ENCODE measurements at regions not wholly inside any gene's neighbourhood (a gene's known extent, or its start where the extent isn't known, plus 50 kb on each side); places are given as distances from the start of the nearest gene placed in this dataset.

GRCh38 chr11:116239247-116239646 lies 533.5 kb downstream of the BUD13 start:
- H3K36me3 ChIP-seq (ENCODE audit: control insufficient read depth in 3 of 3, insufficient read depth in 3 of 3, low read length in 3 of 3) = no peaks in the 10 kb centered on the region
- H3K9me3 ChIP-seq (ENCODE audit: control insufficient read depth in 3 of 3, low read length in 3 of 3) = no peaks in the 10 kb centered on the region
- no peak overlapping the region for H3K9ac ChIP-seq (ENCODE audit: low read depth in 1 of 3, low read length in 3 of 3)
- no peak overlapping the region for H3K4me3 ChIP-seq (ENCODE audit: low read length in 3 of 3)
- no peak overlapping the region for H3K27ac ChIP-seq (ENCODE audit: low read depth, low read length)
- H3K4me1 ChIP-seq (ENCODE audit: control insufficient read depth in 3 of 3, insufficient read depth in 3 of 3, low read length in 3 of 3) = peaks cover 0 to 6% (median under 1%) of the 10 kb centered on the region in 3 donors
- H3K27me3 ChIP-seq (ENCODE audit: control insufficient read depth in 3 of 3, insufficient read depth in 3 of 3, low read length in 3 of 3) = no peaks in the 10 kb centered on the region

- no peaks in the 10 kb centered on the region for H3K27me3 ChIP-seq (ENCODE audit: control insufficient read depth in 3 of 3, insufficient read depth in 3 of 3, low read length in 3 of 3)
- H3K36me3 ChIP-seq (ENCODE audit: control insufficient read depth in 3 of 3, insufficient read depth in 3 of 3, low read length in 3 of 3) = no peaks in the 10 kb centered on the region
- peaks cover 0 to 8% (median 6%) of the 10 kb centered on the region in 3 donors for H3K4me1 ChIP-seq (ENCODE audit: control insufficient read depth in 3 of 3, insufficient read depth in 3 of 3, low read length in 3 of 3)
- no peak overlapping the region for H3K9ac ChIP-seq (ENCODE audit: low read depth in 1 of 3, low read length in 3 of 3)
- H3K27ac ChIP-seq (ENCODE audit: low read depth, low read length) = no peak overlapping the region
- H3K9me3 ChIP-seq (ENCODE audit: control insufficient read depth in 3 of 3, low read length in 3 of 3) = no peaks in the 10 kb centered on the region
- H3K4me3 ChIP-seq (ENCODE audit: low read length in 3 of 3) = no peak overlapping the region
These were observed 537.7 kb downstream of the BUD13 start for GRCh38 chr11:116234989-116235568.

- peaks cover 0 to 8% (median 4%) of the 10 kb centered on the region in 3 donors for H3K4me1 ChIP-seq (ENCODE audit: control insufficient read depth in 3 of 3, insufficient read depth in 3 of 3, low read length in 3 of 3)
- no peak overlapping the region for H3K9ac ChIP-seq (ENCODE audit: low read depth in 1 of 3, low read length in 3 of 3)
- H3K27me3 ChIP-seq (ENCODE audit: control insufficient read depth in 3 of 3, insufficient read depth in 3 of 3, low read length in 3 of 3) = peaks cover 0 to 6% (median 0%) of the 10 kb centered on the region in 3 donors
- no peaks in the 10 kb centered on the region for H3K36me3 ChIP-seq (ENCODE audit: control insufficient read depth in 3 of 3, insufficient read depth in 3 of 3, low read length in 3 of 3)
- no peak overlapping the region for H3K27ac ChIP-seq (ENCODE audit: low read depth, low read length)
- no peak overlapping the region for H3K4me3 ChIP-seq (ENCODE audit: low read length in 3 of 3)
- no peaks in the 10 kb centered on the region for H3K9me3 ChIP-seq (ENCODE audit: control insufficient read depth in 3 of 3, low read length in 3 of 3)
These were observed 539.2 kb downstream of the BUD13 start for GRCh38 chr11:116233561-116233960.

- Histone ChIP-seq H3K27me3 (ENCODE audit: control insufficient read depth in 3 of 3, insufficient read depth in 3 of 3, low read length in 3 of 3) (peaks cover 0 to 7% (median 0%) of the 10 kb centered on the region in 3 donors), H3K27ac (ENCODE audit: low read depth, low read length) (no peak overlapping the region), H3K9ac (ENCODE audit: low read depth in 1 of 3, low read length in 3 of 3) (no peak overlapping the region)
These were observed 540.4 kb downstream of the BUD13 start for GRCh38 chr11:116232364-116232828.

GRCh38 chr11:116231543-116231942 lies 541.2 kb downstream of the BUD13 start:
- Histone ChIP-seq H3K9ac (ENCODE audit: low read depth in 1 of 3, low read length in 3 of 3) (no peak overlapping the region), H3K27me3 (ENCODE audit: control insufficient read depth in 3 of 3, insufficient read depth in 3 of 3, low read length in 3 of 3) (peaks cover 0 to 10% (median 3%) of the 10 kb centered on the region in 3 donors), H3K27ac (ENCODE audit: low read depth, low read length) (no peak overlapping the region), H3K4me1 (ENCODE audit: control insufficient read depth in 3 of 3, insufficient read depth in 3 of 3, low read length in 3 of 3) (peaks cover 0 to 10% (median 0%) of the 10 kb centered on the region in 3 donors), H3K36me3 (ENCODE audit: control insufficient read depth in 3 of 3, insufficient read depth in 3 of 3, low read length in 3 of 3) (no peaks in the 10 kb centered on the region), H3K9me3 (ENCODE audit: control insufficient read depth in 3 of 3, low read length in 3 of 3) (peaks cover 0 to 3% (median 0%) of the 10 kb centered on the region in 3 donors), H3K4me3 (ENCODE audit: low read length in 3 of 3) (no peak overlapping the region)

More at GRCh38 chr11:116232364-116232828, 540.4 kb downstream of the BUD13 start:
- Histone ChIP-seq H3K9me3 (ENCODE audit: control insufficient read depth in 3 of 3, low read length in 3 of 3) (peaks cover 0 to 3% (median 0%) of the 10 kb centered on the region in 3 donors), H3K4me3 (ENCODE audit: low read length in 3 of 3) (no peak overlapping the region), H3K36me3 (ENCODE audit: control insufficient read depth in 3 of 3, insufficient read depth in 3 of 3, low read length in 3 of 3) (no peaks in the 10 kb centered on the region), H3K4me1 (ENCODE audit: control insufficient read depth in 3 of 3, insufficient read depth in 3 of 3, low read length in 3 of 3) (peaks cover 0 to 8% (median 0%) of the 10 kb centered on the region in 3 donors)

GRCh38 chr11:116230438-116230837 lies 542.3 kb downstream of the BUD13 start:
- no peak overlapping the region for H3K27ac ChIP-seq (ENCODE audit: low read depth, low read length)
- no peak overlapping the region for H3K9ac ChIP-seq (ENCODE audit: low read depth in 1 of 3, low read length in 3 of 3)
- peaks cover 0 to 3% (median 0%) of the 10 kb centered on the region in 3 donors for H3K9me3 ChIP-seq (ENCODE audit: control insufficient read depth in 3 of 3, low read length in 3 of 3)
- no peaks in the 10 kb centered on the region for H3K36me3 ChIP-seq (ENCODE audit: control insufficient read depth in 3 of 3, insufficient read depth in 3 of 3, low read length in 3 of 3)
- H3K27me3 ChIP-seq (ENCODE audit: control insufficient read depth in 3 of 3, insufficient read depth in 3 of 3, low read length in 3 of 3) = peaks cover 0 to 12% (median 3%) of the 10 kb centered on the region in 3 donors
- peaks cover 0 to 11% (median 0%) of the 10 kb centered on the region in 3 donors for H3K4me1 ChIP-seq (ENCODE audit: control insufficient read depth in 3 of 3, insufficient read depth in 3 of 3, low read length in 3 of 3)
- no peak overlapping the region for H3K4me3 ChIP-seq (ENCODE audit: low read length in 3 of 3)

- peaks cover 3 to 12% (median 5%) of the 10 kb centered on the region in 3 donors for H3K27me3 ChIP-seq (ENCODE audit: control insufficient read depth in 3 of 3, insufficient read depth in 3 of 3, low read length in 3 of 3)
- H3K4me3 ChIP-seq (ENCODE audit: low read length in 3 of 3) = no peak overlapping the region
- no peak overlapping the region for H3K27ac ChIP-seq (ENCODE audit: low read depth, low read length)
- no peaks in the 10 kb centered on the region for H3K36me3 ChIP-seq (ENCODE audit: control insufficient read depth in 3 of 3, insufficient read depth in 3 of 3, low read length in 3 of 3)
- peaks cover 0 to 11% (median 3%) of the 10 kb centered on the region in 3 donors for H3K4me1 ChIP-seq (ENCODE audit: control insufficient read depth in 3 of 3, insufficient read depth in 3 of 3, low read length in 3 of 3)
- no peak overlapping the region for H3K9ac ChIP-seq (ENCODE audit: low read depth in 1 of 3, low read length in 3 of 3)
- peaks cover 0 to 3% (median 0%) of the 10 kb centered on the region in 3 donors for H3K9me3 ChIP-seq (ENCODE audit: control insufficient read depth in 3 of 3, low read length in 3 of 3)
These were observed 543.4 kb downstream of the BUD13 start for GRCh38 chr11:116229236-116229970.

GRCh38 chr11:116226731-116227130 lies 546.1 kb downstream of the BUD13 start:
- peak overlapping the region; percentile 29 for H3K27ac ChIP-seq (ENCODE audit: low read depth, low read length)
- H3K4me1 ChIP-seq (ENCODE audit: control insufficient read depth in 3 of 3, insufficient read depth in 3 of 3, low read length in 3 of 3) = peaks cover 0 to 3% (median 3%) of the 10 kb centered on the region in 3 donors
- H3K4me3 ChIP-seq (ENCODE audit: low read length in 3 of 3) = no peak overlapping the region
- H3K36me3 ChIP-seq (ENCODE audit: control insufficient read depth in 3 of 3, insufficient read depth in 3 of 3, low read length in 3 of 3) = no peaks in the 10 kb centered on the region
- peaks cover 0 to 3% (median 0%) of the 10 kb centered on the region in 3 donors for H3K9me3 ChIP-seq (ENCODE audit: control insufficient read depth in 3 of 3, low read length in 3 of 3)
- H3K9ac ChIP-seq (ENCODE audit: low read depth in 1 of 3, low read length in 3 of 3) = no peak overlapping the region
- peaks cover 3 to 12% (median 5%) of the 10 kb centered on the region in 3 donors for H3K27me3 ChIP-seq (ENCODE audit: control insufficient read depth in 3 of 3, insufficient read depth in 3 of 3, low read length in 3 of 3)

- H3K27me3 ChIP-seq (ENCODE audit: control insufficient read depth in 3 of 3, insufficient read depth in 3 of 3, low read length in 3 of 3) = peaks cover 3 to 12% (median 5%) of the 10 kb centered on the region in 3 donors
- peaks cover 0 to 3% (median 3%) of the 10 kb centered on the region in 3 donors for H3K4me1 ChIP-seq (ENCODE audit: control insufficient read depth in 3 of 3, insufficient read depth in 3 of 3, low read length in 3 of 3)
- H3K4me3 ChIP-seq (ENCODE audit: low read length in 3 of 3) = no peak overlapping the region
- peaks cover 0 to 3% (median 0%) of the 10 kb centered on the region in 3 donors for H3K9me3 ChIP-seq (ENCODE audit: control insufficient read depth in 3 of 3, low read length in 3 of 3)
- no peaks in the 10 kb centered on the region for H3K36me3 ChIP-seq (ENCODE audit: control insufficient read depth in 3 of 3, insufficient read depth in 3 of 3, low read length in 3 of 3)
- H3K27ac ChIP-seq (ENCODE audit: low read depth, low read length) = peak overlapping the region; percentile 29
- no peak overlapping the region for H3K9ac ChIP-seq (ENCODE audit: low read depth in 1 of 3, low read length in 3 of 3)
These were observed 546.8 kb downstream of the BUD13 start for GRCh38 chr11:116225784-116226585.

Measured in skeletal muscle tissue (tissue), 3 donors.